ENCODE measurements at regions not wholly inside any gene's neighbourhood (a gene's known extent, or its start where the extent isn't known, plus 50 kb on each side); places are given as distances from the start of the nearest gene placed in this dataset.

DNA sequence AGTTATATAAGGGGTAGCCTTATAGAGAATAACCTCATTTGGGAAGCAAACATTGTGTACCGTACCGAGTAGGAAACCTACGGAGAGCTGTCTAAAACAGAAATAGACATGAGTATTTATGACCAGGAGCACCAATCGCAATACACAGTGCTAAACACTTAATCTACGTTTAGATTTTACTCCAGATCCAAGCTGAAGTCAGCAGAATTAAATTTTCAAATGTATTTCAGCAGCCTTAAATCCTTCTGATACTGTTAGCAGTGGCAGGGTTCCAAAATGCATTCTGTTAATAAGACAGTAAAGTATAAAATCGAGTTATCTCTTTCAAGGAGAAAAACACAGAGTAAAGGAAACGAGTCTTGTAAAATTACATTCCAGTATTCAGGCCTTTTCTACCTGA is 118.1 kb upstream of the ZNF521 start:
- no peak for DNase-seq

DNA sequence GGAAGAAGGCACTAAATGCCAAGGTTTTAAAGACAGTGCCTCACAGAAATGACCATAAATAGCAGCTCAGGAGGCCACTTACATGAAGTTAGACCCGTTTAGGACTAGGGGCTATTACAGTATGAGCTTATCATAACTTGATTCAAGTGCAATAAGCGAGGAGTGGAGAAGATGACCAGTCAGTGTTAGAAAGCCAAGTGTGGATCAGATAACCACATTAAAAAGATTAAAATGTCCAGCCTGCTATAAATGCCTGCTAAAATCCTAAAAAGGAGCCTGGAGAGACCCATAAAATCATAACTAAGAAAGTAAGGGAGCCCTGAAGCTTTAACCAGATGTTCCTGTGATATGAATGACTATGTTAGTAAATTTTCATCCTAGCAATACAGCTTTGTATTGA is 117.5 kb upstream of the ZNF521 start:
- no peak for DNase-seq

DNA sequence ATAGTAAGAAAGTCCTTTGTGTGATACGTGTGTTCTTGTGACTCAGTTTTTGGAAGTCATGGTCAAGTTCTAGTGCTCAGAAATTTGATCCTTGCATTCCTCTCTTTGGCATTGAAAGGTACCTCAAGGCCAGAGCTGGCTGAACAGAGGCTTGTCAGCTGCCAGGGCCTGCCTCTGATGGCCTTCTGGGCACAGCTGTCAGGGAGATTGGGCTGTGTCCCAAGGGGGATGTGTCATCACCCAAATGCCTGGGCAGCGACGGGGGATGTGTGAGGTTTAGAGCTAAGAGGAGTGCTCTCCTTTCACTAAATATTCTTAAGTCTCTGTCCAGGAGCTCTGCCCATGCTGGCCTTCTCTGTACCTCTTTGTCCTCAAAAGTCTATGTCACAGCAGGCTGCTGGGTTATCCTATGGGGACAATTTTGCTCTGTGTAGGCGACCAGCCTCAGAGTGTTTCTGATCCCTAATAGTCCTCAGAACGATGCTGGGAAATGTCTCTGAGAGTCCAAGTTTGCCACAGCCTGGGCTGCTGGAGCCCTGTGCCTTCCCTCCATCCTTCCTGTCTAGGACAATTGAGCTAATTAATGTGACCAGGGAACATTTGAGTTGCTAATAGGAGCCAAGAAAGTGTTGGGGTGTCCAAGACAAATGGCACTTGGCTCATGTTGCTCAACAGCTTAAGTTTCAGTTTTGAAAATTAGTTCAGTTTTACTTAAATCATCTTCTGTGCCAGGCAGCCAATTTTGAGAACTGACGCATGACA is 115.4 kb upstream of the ZNF521 start:
- DNase-seq = no peak

DNA sequence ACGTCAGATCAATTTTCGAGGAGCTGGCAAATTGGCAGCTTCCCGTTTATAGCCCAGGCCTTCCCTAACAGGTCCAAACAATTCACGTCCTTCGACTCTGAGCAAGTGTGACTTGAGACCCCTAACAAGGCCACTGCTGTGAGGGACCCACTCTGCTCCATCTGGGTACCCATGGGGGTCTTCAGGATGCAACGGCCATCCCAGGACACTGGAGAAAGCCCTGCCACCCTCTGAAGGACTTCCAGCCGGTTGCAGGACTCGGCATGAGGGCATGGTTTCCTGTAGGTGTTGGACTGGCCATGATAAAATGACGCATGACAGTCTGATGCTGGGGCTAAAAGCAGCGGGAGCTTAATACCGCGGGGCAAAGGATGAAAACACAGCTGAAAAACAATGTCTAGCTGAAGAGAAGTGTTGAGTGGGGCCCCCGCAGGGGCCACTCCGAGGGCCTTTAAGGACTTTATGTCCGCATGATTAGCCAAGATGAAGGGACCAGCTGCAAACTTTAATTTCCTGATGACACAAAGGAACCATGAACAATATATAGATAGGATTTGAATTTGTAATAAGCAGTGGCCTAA is 113.3 kb upstream of the ZNF521 start:
- no peak for DNase-seq

DNA sequence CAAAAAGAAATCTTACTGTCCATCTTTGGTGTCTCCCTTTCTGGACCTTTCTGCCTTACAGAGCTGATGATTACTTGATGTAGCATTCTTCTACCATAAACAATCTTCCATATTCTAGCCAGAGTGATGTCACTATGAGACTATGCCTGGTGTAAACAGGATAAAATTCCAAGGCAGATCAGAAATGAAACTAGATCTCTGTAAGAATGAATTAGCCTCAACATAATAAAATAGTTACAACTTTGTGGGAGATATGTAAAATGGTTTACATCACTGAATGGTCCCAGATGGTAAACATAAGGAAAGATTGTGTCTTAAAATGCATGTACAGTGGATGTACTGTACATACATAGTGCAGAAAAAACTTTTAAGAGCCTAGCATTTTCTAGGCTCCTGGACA is 112.3 kb upstream of the ZNF521 start:
- DNase-seq = no peak

DNA sequence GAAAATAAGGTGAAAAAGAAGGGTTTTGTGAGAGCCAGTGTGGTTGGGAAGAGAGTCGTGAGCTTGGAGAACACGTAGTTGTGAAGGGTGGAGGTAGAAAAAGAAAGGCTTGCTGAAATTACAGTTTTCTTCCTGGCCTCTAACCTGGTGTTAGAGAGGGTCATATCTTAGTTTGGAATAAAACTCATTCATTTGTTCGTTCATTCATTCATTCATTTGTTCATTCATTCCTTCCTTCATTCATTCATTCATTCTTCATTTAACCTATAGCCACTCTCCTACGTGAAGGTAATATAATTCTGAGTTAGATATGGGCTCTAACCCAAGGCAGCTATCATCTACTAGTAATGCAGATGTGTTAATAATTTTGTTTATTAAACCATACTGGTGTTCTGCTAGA is 111.8 kb upstream of the ZNF521 start:
- no peak for DNase-seq

DNA sequence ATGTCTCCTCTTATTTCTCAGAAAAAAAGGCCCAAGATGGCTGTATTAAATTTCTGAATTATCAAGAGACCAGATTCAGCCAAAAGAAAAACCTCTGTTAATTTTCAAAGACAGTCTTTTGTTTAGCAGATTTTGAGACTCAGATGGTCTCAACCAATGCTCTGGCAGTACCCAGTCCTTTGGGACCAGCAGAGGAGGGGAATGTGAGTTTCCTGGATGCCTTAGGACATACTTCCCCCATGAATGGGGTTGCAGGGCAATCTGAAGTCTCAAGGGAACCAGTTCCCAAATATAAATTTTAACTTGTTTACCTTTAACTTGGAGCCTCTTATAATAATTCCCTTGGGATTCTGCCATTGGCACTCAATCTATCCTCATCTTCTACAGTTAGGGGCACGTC is 107.8 kb upstream of the ZNF521 start:
- DNase-seq = no peak

DNA sequence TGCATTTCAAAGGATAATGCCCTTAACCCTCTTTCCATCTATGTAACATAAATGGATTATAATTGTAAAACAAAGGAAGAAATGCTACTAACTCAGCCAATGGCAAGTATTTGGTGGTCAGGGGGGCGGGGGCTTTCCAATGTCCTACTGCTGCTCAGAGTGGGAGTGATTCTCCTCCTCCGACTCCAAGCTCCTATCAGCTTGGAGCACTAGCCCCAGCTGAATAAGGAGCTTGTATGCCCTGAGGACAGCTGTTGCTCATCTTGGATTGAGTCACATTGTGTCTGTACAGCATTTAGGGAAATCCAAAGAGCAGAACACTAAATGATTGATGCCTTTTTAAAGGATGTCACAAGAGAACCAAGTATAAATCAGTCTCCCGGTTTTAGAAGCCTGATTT is 105.6 kb upstream of the ZNF521 start:
- DNase-seq = no peak

DNA sequence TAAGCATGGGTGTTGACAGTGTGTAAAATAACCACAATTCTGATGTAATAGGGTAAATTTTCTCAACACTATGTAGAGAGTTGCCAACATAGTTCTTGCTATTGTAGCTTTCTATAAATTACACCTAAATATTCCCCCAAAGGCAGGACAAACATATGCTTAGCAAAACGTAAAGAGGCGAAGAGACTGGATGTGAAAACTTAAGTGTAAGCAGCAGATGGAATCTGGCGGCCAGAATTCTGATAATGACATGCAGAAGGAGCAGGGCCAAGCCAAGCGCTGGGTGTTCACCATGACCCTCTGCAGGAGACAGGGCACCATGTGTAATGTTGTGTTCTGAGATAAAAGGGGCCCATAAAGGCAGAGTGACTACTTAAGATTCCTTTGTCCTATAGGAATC is 105.2 kb upstream of the ZNF521 start:
- no peak for DNase-seq

DNA sequence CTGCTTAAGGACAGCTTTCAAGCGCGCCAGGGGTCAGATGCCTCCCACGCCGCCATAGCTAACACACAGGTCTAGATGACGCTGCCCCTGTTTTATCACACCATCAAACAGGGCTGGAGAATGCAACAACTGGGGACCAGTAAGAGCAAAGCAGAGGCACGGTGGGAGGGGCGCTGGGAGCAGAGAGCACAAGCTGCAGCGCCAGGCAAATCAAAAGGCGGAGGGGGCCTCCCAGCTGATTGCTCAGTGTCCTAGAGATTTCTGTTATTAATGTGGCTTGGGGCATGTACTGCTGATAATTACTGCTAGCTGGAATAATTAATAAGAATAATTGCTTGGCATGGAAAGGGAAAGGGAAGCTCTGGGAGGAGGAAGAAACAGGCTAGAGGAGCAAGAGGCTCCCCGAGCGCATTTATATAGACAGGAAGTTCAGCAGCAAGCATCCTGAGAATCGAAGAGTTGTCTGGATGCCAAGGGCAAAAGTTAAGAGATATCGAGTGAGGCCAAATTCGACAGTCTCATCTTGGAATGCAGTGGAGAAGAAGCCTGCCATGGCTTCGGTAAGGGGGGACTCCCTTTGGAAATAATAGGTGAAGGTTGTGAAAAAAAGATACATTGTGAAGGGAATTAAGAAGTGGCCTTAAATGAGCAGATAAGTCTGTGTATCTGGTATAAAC is 104.5 kb upstream of the ZNF521 start:
- DNase-seq = no peak

DNA sequence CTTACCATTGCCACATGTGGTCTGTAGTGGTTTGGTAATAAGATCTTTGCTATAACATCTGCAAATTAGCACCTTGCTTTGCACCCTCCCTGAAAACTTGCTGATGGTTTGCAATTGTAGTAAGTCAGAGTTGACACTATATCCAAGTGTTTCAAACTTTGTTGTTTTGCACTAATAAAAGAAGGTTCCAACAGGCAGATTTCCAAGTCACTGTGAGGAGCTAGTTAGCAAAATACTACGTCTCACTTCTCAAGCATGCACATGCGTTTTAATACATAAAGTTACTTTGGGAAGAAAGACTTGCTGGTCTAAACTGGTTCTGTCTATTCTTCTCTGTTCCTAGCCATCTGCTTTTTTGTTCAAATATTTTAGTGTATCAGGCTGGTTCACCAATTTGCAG is 103.7 kb upstream of the ZNF521 start:
- DNase-seq = no peak

DNA sequence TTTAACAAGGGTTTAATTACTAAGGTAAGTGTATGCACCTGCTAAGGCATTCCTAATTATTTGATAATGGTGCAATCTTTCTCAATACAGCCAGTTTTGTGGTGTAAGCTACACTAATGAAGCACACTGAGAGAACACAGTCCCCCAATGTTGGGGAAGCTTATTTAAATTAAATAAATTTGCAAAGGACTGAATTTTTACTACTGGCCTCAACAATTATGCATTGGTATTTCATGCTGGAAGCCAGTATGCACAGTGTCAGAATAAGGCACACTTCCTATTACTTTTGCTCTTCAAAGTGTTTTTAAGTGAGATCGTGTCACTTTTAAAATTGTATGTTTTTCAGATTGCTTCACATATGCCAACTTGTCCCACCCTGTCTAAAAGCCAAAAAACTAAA is 103.2 kb upstream of the ZNF521 start:
- DNase-seq = no peak

DNA sequence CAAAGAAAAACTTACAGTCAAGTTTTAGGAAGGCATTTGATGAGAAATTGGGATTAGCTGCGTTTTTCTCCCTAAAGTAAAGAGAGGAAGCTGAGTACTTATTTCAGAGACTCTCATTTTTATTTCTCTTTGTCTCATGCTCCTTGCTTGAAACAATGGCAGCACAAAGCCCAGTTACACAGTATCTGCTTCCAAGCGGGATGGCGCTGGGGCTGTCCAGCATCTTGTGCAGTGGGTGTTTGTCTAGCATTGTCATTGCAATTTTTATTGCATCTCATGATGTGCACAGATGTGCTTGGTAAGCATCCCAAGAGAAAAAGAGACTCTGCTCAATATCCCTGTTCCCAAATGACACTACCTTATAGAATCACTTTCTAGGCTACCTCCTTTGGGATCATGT is 102.8 kb upstream of the ZNF521 start:
- no peak for DNase-seq

DNA sequence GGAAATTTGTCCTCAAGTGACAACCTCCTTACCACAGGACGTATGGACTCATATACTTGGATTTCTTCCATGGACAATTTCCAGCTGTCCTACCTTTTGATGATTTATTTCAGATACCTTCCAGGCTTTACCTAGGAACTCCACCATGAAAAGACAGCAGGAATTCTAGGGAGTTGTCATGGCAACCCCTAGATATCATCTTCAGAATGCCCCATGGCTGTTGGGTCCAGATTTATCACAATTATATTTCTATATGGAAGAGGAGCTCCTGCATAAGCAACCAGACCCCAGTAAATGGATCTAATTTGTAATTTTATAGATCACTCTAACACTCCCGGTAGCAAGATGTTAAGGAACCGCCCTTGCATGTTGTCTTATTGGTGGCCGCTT is 102.3 kb upstream of the ZNF521 start:
- DNase-seq = no peak

DNA sequence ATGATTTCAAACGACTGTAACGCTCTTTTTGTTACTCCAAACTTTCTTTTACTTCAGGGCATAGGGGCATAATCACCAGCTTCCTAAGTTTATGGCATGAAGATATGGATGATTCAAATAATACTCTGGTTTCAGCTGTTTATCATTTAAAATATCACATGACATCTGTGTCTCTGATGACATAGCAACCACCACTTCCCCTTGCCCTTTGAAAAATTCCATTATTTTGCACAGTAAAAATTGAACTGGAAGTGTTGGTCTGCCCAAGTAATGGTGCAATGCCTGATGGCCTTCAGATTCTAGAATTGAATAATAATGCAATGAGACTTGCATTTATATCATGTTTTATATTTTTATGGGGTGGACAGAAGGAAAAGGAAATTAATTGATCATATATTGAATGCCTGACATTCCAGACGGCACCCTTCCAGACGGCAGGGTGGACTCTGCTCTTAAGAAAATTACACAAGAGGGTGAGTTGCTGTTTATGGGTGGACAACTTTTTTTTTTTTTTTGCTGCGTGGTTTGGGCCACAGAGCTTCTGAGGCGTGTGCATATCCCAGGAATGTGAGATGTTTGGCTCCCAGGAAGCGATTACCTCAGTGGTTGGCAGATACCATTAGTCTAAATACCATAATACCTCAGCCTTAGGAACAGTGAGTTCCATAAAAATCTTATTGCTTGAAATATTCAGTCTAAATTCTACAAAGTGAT is 101.7 kb upstream of the ZNF521 start:
- DNase-seq = no peak

DNA sequence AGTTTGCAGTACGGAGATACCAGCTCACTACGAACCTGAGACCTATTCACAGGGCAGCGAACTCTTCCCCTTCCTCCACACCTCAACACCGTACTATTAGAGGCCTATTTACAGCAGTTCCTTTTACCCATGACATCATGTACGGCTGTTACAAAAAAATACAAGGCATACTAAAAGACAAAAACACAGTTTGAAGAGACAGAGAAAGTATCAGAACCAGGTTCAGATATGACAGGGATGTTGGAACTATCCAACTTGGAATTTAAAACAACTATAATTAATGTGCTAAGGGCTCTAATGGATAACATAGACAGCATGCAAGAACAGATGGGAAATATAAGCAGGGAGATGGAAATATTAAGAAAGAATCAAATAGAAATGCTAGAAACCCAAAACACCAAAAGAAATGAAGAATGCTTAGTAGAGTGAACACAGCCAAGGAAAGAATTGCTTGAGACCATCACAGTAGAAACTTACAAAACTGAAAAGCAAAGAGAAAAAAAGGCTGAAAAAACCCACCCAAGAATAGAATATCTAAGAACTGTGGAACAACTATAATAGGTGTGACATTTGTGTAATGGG is 99.2 kb upstream of the ZNF521 start:
- DNase-seq = no peak

DNA sequence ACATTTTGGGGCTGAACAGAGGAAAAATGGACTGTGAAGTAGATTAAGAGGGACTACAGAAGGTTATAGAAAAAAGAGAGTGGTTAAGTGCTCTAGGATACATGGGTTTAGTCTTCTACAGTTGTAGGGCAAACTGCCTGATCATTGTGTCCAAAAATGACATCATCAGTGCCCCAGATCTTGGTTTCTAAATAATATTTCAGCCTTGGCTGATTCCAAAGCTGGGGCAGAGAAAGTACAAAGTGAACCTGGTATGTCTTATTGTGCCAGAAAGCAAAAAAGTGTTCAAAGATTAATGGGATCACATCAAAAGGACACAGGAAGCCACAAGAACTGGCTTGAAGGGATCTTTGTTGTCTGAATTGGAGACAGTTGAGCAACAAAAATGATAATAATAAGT is 97.1 kb upstream of the ZNF521 start:
- DNase-seq = no peak

DNA sequence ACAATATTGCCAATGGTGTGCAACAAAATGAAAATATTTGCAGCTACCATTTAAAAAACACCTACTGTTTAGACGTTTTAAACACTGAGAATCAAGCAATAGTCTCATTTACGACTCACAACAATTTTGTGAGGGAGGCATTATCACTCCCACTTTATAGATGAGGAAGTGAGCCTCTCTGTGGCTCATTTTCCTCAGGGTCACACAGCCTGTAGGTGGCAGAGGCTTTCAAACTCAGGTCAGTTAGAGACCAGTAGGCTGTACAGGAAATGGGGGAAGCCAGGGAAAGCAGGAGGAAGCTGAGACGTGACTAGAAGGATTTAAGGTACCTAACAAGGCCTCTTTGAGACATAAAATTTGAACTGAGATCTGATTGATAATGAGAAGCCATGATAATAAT is 95.0 kb upstream of the ZNF521 start:
- no peak for DNase-seq

DNA sequence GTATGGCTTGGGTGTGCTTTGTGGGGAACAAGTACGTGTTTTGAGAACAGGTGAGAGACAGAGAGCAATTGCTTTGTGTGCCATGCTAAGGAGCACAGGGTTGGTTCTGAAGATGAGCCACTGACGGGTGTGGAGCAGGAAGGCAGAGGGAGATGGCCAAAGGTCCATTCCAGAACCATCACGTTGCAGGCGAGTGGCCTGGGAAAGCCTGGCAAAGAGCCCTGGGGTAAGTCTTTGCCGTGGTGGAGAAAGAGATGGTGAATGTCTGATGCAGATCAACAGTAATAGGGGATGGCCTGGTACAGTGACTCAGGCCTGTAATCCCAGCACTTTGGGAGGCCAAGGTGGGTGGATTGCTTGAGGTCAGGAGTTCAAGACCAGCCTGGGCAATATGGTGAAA is 93.5 kb upstream of the ZNF521 start:
- DNase-seq = no peak

DNA sequence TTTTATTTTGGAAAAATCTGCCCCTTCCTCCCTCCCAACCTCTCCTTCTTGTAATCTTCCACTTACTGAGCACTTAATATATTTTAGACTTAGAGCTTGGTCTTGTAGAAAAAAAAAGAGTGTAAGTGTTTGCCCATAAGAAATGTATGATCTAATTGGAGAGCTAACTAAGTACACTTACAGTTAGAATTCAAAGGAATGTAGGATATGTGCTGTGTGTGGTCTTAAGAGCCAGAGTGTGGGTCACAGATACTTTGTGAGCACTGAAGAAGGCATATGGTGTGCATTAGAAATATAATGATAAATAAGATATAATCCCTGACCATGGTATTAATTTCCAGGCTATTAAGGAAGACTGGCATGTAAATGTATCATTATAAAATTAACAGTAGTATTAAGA is 91.8 kb upstream of the ZNF521 start:
- no peak for DNase-seq

DNA sequence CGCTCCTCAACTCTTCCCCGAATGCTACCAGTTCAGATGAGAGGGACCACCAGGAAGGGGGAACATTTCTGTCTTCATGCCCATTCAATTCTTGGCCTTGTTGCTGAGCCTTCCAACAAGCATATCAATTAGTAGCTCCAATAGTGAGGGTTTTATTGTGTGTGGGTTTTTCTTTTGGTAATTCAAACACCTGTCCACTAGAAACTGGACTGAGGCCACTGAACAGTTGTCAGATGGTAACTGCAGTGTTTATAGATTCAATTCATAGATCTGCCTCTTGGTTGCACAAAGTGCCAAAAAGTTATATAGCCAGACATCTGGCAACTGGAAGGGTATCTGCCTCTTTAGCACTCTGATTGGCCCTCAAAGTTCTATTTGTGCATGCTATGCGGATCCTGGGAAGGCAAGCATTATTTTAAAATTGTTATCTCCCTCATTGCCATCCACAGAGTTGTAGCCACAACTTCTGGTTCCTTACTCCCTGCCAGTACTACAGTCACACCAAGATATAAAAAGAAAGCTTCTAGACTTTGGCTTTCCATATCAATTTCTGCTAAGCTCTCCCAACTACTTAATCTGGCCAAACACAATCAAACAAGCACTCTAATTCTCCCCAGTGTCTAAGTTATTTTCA is 83.3 kb upstream of the ZNF521 start:
- no peak for DNase-seq

DNA sequence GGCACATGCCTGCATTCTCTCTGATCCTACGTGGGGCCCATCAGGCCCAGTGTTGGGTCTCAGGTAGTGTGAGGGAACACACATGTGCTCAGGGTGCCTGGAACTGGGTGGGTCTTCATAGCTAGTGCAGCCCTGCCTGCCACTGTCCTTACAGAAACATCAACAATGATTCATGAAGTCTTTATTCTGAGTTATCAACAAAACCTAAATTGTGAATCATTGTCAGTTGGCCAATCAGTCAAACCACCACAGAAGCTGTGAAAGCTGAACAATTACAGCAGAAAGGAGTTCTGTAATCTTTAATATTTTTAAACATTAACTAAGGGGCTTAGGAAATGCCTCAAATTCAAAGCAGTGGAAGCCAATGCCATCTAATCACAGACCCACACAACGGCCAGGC is 82.8 kb upstream of the ZNF521 start:
- no peak for DNase-seq

DNA sequence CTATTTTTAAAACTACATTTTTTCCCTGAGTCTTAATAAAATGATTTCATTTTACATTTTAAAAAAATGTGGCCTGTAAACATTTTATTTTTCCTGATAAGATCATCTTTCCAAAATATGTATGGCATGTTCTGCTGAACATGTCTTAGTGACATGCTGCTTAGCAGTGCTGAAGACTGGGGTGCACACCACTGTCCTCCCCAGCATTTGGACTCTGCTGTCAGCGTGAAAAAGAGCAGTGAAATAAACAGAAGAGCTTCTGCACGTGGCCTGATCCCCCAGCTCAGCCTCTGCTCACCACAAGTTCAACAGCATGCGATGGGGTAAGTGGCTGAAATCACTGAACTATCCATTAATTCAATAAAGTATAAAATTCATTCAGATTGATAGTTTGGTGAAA is 81.6 kb upstream of the ZNF521 start:
- no peak for DNase-seq

All from NCI-H187 treated with DMSO at 0.1 percent for 48 hours (cell line).